Skeletal muscle satellite cell (primary cell): ENCODE measurements at regions not wholly inside any gene's neighbourhood (a gene's known extent, or its start where the extent isn't known, plus 50 kb on each side); places are given as distances from the start of the nearest gene placed in this dataset.

Experiments
- H3K27me3 ChIP-seq: 2 replicates; pipeline ENCODE4 v1.7.0; 2013; ENCODE audit warnings: low read length; ENCODE audit not compliant: control insufficient read depth, insufficient read depth
- H3K36me3 ChIP-seq: 2 replicates; pipeline ENCODE4 v1.7.0; 2013; ENCODE audit warnings: mild to moderate bottlenecking, control low read depth, low read length; ENCODE audit not compliant: insufficient read depth
- H3K4me1 ChIP-seq: 2 replicates; pipeline ENCODE4 v1.7.0; 2013; ENCODE audit warnings: low read length; ENCODE audit not compliant: control insufficient read depth, insufficient read depth
- H3K4me2 ChIP-seq: 2 replicates; pipeline ENCODE4 v1.7.0; 2013; ENCODE audit warnings: mild to moderate bottlenecking, low read length
- H3K4me3 ChIP-seq: 2 replicates; pipeline ENCODE4 v1.7.0; 2013; ENCODE audit warnings: low read length
- H3K9ac ChIP-seq: 2 replicates; pipeline ENCODE4 v1.7.0; 2013; ENCODE audit warnings: mild to moderate bottlenecking, low read depth, low read length, moderate library complexity
- H3K9me3 ChIP-seq: replicated peaks from 2 replicates; pipeline ENCODE4 v1.7.0; 2013; ENCODE audit warnings: mild to moderate bottlenecking, control low read depth, low read length

DNA sequence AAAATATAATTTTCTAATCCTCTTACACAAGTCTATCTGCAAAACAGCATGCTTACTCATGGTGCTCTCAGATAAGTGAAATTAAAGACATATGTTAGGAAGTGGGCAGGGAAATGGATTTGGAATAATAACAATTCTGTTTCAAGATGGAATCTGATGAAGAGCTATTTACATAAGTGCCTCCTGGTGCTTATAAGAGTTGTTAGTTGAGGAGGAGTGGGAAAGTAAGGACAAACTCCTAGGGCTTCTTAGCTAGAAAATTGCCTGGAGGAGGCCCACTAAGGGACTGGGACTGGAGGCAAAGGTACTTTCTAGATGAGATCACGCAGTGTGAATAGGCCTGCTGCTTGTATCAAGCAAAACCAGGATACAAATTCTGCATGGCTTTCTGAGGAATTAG is 939.8 kb downstream of the GLUD2 start:
- Histone ChIP-seq H3K4me1 (no peaks in the 10 kb centered on the region), H3K9me3 (no peaks in the 10 kb centered on the region), H3K27me3 (no peaks in the 10 kb centered on the region), H3K4me2 (no peak overlapping the region), H3K4me3 (no peak overlapping the region), H3K9ac (no peak overlapping the region), H3K36me3 (no peaks in the 10 kb centered on the region)

GRCh38 chrX:121987835-121988234 is 940.4 kb downstream of the GLUD2 start:
- Histone ChIP-seq H3K4me1 (no peaks in the 10 kb centered on the region), H3K4me2 (no peak overlapping the region), H3K27me3 (no peaks in the 10 kb centered on the region), H3K9me3 (no peaks in the 10 kb centered on the region), H3K4me3 (no peak overlapping the region), H3K36me3 (no peaks in the 10 kb centered on the region), H3K9ac (no peak overlapping the region)

DNA sequence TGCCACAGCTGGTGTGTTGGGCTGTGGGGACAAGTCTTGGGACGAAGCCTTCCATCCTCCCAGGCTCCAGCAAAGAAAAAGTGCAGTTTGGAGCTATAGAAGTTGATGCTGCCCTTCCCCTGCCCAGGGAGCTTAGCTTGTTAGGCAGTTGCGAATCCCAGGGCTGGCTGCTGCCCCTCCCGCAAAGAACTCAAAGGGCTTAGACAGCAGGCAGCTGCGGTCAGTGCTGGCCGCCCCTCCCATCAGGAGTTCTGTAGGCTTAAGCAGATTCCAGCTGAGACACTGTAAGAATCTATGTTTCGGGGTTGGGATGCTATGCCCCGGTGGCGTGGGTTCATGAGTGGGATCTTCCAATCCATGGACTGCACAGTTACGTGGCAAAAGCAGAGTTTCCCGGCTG is 956.7 kb downstream of the GLUD2 start:
- no peaks in the 10 kb centered on the region for H3K36me3 ChIP-seq
- no peak overlapping the region for H3K4me2 ChIP-seq
- H3K4me3 ChIP-seq = no peak overlapping the region
- H3K27me3 ChIP-seq = no peaks in the 10 kb centered on the region
- no peaks in the 10 kb centered on the region for H3K4me1 ChIP-seq
- H3K9me3 ChIP-seq = no peaks in the 10 kb centered on the region
- no peak overlapping the region for H3K9ac ChIP-seq

DNA sequence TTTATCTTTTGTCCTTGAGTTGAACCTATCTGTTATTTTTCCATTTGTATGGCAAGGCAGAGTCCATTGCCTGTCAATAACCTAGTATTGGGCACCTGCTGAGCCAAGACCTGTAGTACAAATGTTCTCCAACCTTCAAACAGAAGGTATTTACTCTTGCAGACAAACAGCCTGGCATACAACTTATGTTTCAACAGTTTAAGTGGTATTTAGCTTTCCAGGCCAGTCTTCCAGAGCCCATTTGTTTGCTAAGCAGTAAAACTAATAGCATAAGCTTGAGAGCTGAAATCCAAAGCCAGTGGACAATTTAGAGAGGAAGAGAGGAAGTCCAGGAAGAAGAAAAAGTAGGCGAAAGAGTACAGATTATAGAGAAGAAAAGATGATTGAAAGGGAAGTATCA is 979.3 kb downstream of the GLUD2 start:
- Histone ChIP-seq H3K4me2 (no peak overlapping the region), H3K9ac (no peak overlapping the region)

GRCh38 chrX:122046226-122046625 is 998.8 kb downstream of the GLUD2 start:
- Histone ChIP-seq H3K4me2 (no peak overlapping the region), H3K36me3 (no peaks in the 10 kb centered on the region), H3K9me3 (peaks cover 3% of the 10 kb centered on the region), H3K4me3 (no peak overlapping the region), H3K4me1 (no peaks in the 10 kb centered on the region), H3K9ac (no peak overlapping the region), H3K27me3 (no peaks in the 10 kb centered on the region)

More for the DNA sequence above, 979.3 kb downstream of the GLUD2 start:
- Histone ChIP-seq H3K9me3 (no peaks in the 10 kb centered on the region), H3K4me1 (no peaks in the 10 kb centered on the region), H3K36me3 (no peaks in the 10 kb centered on the region), H3K4me3 (no peak overlapping the region), H3K27me3 (no peaks in the 10 kb centered on the region)

DNA sequence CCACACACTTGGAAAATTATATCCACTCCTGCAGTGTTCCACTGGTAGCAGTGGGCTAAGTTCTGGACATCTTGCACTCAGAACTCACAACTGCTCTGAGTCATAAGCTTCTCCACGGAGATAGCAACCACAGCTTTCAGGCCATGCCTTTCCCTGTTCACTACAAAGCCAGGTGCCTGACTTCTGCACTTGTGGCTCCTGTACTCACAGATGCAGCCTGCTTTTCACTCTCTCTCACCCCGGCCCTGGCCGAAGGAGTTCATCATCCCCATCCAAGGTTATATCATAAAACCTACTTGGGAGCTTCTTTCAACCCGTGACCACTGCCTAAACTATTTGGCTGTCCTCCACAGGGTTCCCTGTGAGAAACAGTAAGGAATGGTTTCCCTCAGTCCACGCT is 999.4 kb downstream of the GLUD2 start:
- Histone ChIP-seq H3K9ac (no peak overlapping the region), H3K4me2 (no peak overlapping the region), H3K36me3 (no peaks in the 10 kb centered on the region), H3K4me3 (no peak overlapping the region), H3K27me3 (no peaks in the 10 kb centered on the region), H3K9me3 (peaks cover 3% of the 10 kb centered on the region), H3K4me1 (no peaks in the 10 kb centered on the region)

GRCh38 chrX:122047261-122047660 is 999.9 kb downstream of the GLUD2 start:
- no peaks in the 10 kb centered on the region for H3K36me3 ChIP-seq
- no peaks in the 10 kb centered on the region for H3K4me1 ChIP-seq
- peaks cover 2% of the 10 kb centered on the region for H3K9me3 ChIP-seq
- no peak overlapping the region for H3K4me2 ChIP-seq
- H3K4me3 ChIP-seq = no peak overlapping the region
- no peaks in the 10 kb centered on the region for H3K27me3 ChIP-seq
- no peak overlapping the region for H3K9ac ChIP-seq

DNA sequence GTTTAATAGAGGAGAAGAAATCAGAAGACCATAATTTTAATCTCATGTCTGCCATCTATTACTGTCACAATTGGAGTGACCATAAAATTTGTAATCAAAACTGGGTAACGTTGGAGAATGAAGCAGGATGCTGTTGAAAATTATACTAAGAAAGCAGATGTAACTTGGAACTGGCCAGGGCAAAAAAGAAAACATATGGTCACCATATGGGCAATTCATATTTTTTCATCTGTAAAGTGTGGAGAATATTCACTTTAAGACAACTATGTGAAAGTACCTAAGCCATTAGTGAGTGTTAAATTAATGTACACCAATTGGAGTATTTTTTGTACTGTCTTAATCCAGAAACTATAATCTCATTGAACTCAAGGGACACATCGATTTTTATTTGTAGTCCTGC is 1008.0 kb downstream of the GLUD2 start:
- Histone ChIP-seq H3K9me3 (no peaks in the 10 kb centered on the region), H3K4me2 (no peak overlapping the region), H3K36me3 (no peaks in the 10 kb centered on the region), H3K4me3 (no peak overlapping the region), H3K4me1 (no peaks in the 10 kb centered on the region), H3K27me3 (no peaks in the 10 kb centered on the region), H3K9ac (no peak overlapping the region)

DNA sequence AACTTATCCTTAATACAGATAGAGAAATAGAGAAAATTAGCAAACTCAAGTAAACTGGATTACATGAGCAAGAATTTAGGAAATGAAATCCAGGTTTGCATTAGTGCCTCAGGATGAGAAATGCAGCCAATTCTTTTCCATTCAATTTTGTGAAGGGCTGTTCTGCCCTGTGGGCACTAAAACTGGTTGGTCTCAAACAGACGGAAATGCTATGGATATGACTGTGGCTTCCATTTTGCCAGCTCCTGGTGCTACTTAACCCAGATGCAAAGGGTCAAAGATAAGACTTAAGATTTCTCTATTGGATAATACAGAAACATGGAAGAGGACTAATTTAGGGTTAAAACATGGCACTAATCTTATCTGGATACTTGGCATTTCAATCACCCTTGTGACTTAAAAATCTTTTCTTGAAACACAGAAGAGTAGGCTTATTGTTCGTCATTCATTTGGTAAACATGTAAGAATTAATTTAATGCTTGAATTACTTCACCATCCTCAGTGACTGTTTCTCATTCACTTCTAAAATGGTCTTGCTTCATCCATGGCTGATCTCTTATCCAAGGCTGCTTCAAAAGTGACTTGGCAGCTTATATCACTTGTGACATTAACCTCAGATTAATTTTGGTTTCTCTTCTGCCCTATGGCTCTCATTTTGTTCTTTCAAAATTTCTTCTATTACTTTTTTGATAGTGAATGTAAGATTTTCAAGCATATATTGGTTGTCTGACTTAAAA is 1008.7 kb downstream of the GLUD2 start:
- no peak overlapping the region for H3K4me2 ChIP-seq
- no peaks in the 10 kb centered on the region for H3K4me1 ChIP-seq
- no peaks in the 10 kb centered on the region for H3K36me3 ChIP-seq

DNA sequence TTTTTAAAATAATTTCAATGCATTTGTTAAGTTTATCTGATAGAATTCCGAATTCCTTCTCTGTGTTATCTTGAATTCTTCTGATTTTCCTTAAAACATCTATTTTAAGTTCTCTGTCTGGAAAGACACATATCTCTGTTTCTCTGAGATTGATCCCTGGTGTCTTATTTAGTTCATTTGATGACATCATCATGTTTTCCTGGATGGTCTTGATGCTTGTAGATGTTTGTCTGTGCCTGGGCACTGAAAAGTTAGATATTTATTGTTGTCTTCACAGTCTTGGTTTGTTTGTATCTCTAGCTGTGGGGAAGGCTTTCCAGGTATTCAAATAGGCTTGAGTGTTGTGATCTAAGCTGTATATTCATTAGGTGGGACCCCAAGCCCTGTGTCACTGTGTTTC is 1028.8 kb downstream of the GLUD2 start:
- no peaks in the 10 kb centered on the region for H3K4me1 ChIP-seq
- H3K4me3 ChIP-seq = no peak overlapping the region
- no peak overlapping the region for H3K4me2 ChIP-seq
- H3K9ac ChIP-seq = no peak overlapping the region
- H3K9me3 ChIP-seq = no peaks in the 10 kb centered on the region
- no peaks in the 10 kb centered on the region for H3K36me3 ChIP-seq
- no peaks in the 10 kb centered on the region for H3K27me3 ChIP-seq

More for the DNA sequence above, 1008.7 kb downstream of the GLUD2 start:
- no peak overlapping the region for H3K4me3 ChIP-seq
- H3K9ac ChIP-seq = no peak overlapping the region
- H3K27me3 ChIP-seq = no peaks in the 10 kb centered on the region
- peaks cover 3% of the 10 kb centered on the region for H3K9me3 ChIP-seq

DNA sequence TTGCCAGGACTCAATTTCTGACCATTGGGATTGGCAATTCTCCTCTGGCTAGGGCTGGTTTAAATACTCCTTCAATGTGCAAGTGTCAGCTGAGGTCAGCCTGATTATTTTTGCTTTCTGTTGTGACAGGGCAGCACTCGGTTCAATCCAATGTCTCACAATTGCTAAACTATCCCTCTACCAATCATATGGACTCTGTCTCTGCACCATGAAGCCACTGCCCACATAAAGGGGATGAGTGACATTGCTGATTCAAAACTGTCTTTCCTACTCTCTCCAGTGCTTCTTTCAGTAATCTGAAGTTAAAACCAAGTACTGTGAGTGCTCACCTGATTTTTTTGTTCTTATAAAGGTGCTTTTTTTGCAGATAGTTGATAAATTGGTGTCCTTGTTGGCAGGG is 1030.7 kb downstream of the GLUD2 start:
- Histone ChIP-seq H3K36me3 (no peaks in the 10 kb centered on the region), H3K4me2 (no peak overlapping the region), H3K27me3 (no peaks in the 10 kb centered on the region), H3K9me3 (no peaks in the 10 kb centered on the region), H3K4me3 (no peak overlapping the region), H3K9ac (no peak overlapping the region), H3K4me1 (no peaks in the 10 kb centered on the region)

GRCh38 chrX:122087341-122087740 is 1039.9 kb downstream of the GLUD2 start:
- no peak overlapping the region for H3K4me2 ChIP-seq
- H3K4me1 ChIP-seq = no peaks in the 10 kb centered on the region
- no peaks in the 10 kb centered on the region for H3K27me3 ChIP-seq
- H3K9me3 ChIP-seq = no peaks in the 10 kb centered on the region
- no peaks in the 10 kb centered on the region for H3K36me3 ChIP-seq
- H3K9ac ChIP-seq = no peak overlapping the region
- H3K4me3 ChIP-seq = no peak overlapping the region
